GM12878 (cell line): ENCODE measurements at regions not wholly inside any gene's neighbourhood (a gene's known extent, or its start where the extent isn't known, plus 50 kb on each side); places are given as distances from the start of the nearest gene placed in this dataset.

ENCODE experiments used
- ATAC-seq: fragments of 200-7000 bp; cut with Tn5 transposase; 3 replicates; pipeline ENCODE4 v1.9.1; 2020; ENCODE audit warnings: mild to moderate bottlenecking, moderate library complexity
- BruUV-seq: library from RNA; stranded (reverse); fragments of 400-500 nt; replicated peaks from 2 replicates; lab custom pipeline; 2021; lab: Mats Ljungman, UMichigan
- CTCF ChIA-PET: fragments of 300-600 bp; sonication (Branson Sonifier 250); formaldehyde crosslinking; extraction: SDS; loops from one replicate; lab custom pipeline; 2021; ENCODE audit warnings: inconsistent platforms; lab: Yijun Ruan, JAX
- POLR2A ChIA-PET: fragments of 350-600 bp; formaldehyde crosslinking; extraction: SDS; loops from one replicate; lab custom pipeline; 2021; ENCODE audit warnings: inconsistent platforms; lab: Charles Lee
- RAD21 ChIA-PET: fragments of 300-600 bp; sonication (Branson Sonifier 250); formaldehyde crosslinking; loops from one replicate; lab custom pipeline; 2023; ENCODE audit warnings: antibody characterized with exemption; ENCODE audit not compliant: unreplicated experiment; lab: Charles Lee
- SMC1A ChIA-PET: fragments of 300-600 bp; sonication (Branson Sonifier 250); formaldehyde crosslinking; loops from one replicate; lab custom pipeline; 2023; ENCODE audit not compliant: unreplicated experiment, uncharacterized antibody; lab: Charles Lee
- DNase-seq: peaks from one replicate; pipeline ENCODE4 v3.0.0-alpha.2; 2011; ENCODE audit warnings: low read depth, low spot score
- FAIRE-seq: peaks from 3 replicates; lab custom pipeline; 2011; peaks lifted over from hg19 to GRCh38; lab: Jason Lieb, UNC
- H2AFZ ChIP-seq: 2 replicates; pipeline ENCODE4 v1.6.0; 2011; ENCODE audit warnings: low read depth, low read length, control low read depth; ENCODE audit not compliant: control insufficient read depth
- H3K27ac ChIP-seq: 2 replicates; pipeline ENCODE4 v1.5.1; 2011; ENCODE audit warnings: control low read depth; ENCODE audit not compliant: control insufficient read depth, insufficient read depth
- H3K27me3 ChIP-seq, 2 experiments: replicated peaks in 1 of 2; 2 replicates each; pipeline versions ENCODE4 v1.6.0 to v1.6.1; 2011; ENCODE audit warnings: low read length in 1 of 2; ENCODE audit not compliant: control insufficient read depth in 2 of 2, insufficient read depth in 2 of 2
- H3K36me3 ChIP-seq, 2 experiments: 2 replicates each; pipeline ENCODE4 v1.5.1; 2011; ENCODE audit warnings: low read length in 1 of 2; ENCODE audit not compliant: control insufficient read depth in 2 of 2, insufficient read depth in 2 of 2
- H3K4me1 ChIP-seq: 2 replicates; pipeline ENCODE4 v1.6.1; 2011; ENCODE audit warnings: mild to moderate bottlenecking, low read length, moderate library complexity, mixed read lengths; ENCODE audit not compliant: control insufficient read depth, insufficient read depth
- H3K4me2 ChIP-seq: 2 replicates; pipeline ENCODE4 v1.6.0; 2011; ENCODE audit warnings: control low read depth; ENCODE audit not compliant: control insufficient read depth, insufficient read depth
- H3K4me3 ChIP-seq: fragments of 200-600 bp; sonication (generic); 2 replicates; pipeline ENCODE4 v1.5.1; 2016
- H3K79me2 ChIP-seq: 2 replicates; pipeline ENCODE4 v1.6.0; 2011; ENCODE audit warnings: low read length; ENCODE audit not compliant: control insufficient read depth, insufficient read depth
- H3K9ac ChIP-seq: 2 replicates; pipeline ENCODE4 v1.8.0; 2011; ENCODE audit warnings: low read length, control low read depth, mixed read lengths; ENCODE audit not compliant: control insufficient read depth, insufficient read depth
- H3K9me3 ChIP-seq: replicated peaks from 3 replicates; pipeline ENCODE4 v1.5.1; 2011; ENCODE audit warnings: mild to moderate bottlenecking, low read length; ENCODE audit not compliant: control insufficient read depth, insufficient read depth
- H4K20me1 ChIP-seq: 2 replicates; pipeline ENCODE4 v1.6.0; 2011; ENCODE audit not compliant: control insufficient read depth, insufficient read depth
- WGBS: methylation state at CpG from one replicate; pipeline ENCODE4 v1.1.6; 2016; ENCODE audit warnings: low lambda C conversion rate; ENCODE audit not compliant: insufficient replicate concordance, insufficient coverage; ENCODE audit errors: missing lambda C conversion rate; 5-methylcytosine and 5-hydroxymethylcytosine counted together
- in situ Hi-C: fragments of 300-500 bp; cut with MboI; formaldehyde crosslinking; loops from 9 replicates; pipeline ENCODE4 v1.14.3; 2018; ENCODE audit warnings: mixed read lengths
- intact Hi-C: fragments of 100-400 bp; cut with micrococcal nuclease; formaldehyde crosslinking; loops from one replicate; pipeline ENCODE4 v1.14.2; 2022; ENCODE audit not compliant: unreplicated experiment
- TF ChIP-seq, protein P1 (sequence below): fragments of 150-350 bp; IDR thresholded peaks from 2 replicates; pipeline ENCODE4 v1.6.1; 2016; ENCODE audit warnings: low read depth, low read length

DNA sequence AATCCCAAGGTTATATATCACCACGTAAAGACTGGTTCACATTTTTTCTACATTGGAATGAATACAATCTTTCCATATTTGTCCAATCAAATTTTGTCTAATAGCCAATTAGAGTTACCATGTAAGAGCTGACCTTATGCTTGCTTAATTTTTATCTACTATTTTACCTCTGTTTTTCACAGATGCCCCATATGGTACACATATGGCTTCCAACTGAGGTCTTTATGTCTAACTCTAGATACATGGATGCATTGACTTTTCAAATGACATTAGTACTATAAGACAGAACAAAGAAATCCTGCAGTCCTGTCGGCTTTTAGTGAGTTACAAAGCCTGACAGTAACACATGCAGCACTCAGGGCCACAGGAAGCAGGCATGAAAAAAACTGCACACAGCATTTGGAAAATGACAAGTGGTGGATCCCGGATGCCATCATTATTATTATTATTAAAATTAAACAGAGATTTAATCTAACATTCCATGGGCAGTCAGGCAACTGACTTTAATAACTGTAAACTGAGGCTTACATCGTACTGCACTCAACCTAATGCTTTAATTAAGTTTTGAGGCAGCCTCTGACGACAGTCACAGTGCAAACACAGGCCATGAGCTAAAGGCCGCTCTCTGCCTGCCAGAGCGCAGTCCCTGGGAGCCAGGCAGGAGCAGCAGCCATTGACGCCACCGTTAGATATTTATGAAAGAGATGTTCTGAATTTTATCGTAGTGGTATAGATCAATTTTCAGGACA lies 113.9 kb upstream of the TMCO5A start:
- Histone ChIP-seq H3K4me1 (no peaks in the 10 kb centered on the region), H3K4me2 (no peak overlapping the region), H3K79me2 (no peaks in the 10 kb centered on the region), H3K9ac (no peak overlapping the region), H3K9me3 (no peaks in the 10 kb centered on the region), H2AFZ (no peak overlapping the region), H3K36me3 (no peaks in the 10 kb centered on the region)
- SMC1A ChIA-PET: no interaction called here
- FAIRE-seq (no peak), ATAC-seq (no peak)
- RAD21 ChIA-PET: no interaction called here
- intact Hi-C loops: no loop called here
- CTCF ChIA-PET: no interaction called here
- POLR2A ChIA-PET: no interaction called here
- BruUV-seq: no TSS peak
- WGBS: 27% methylated on average over 10 of the region's 10 CpGs
- TF ChIP-seq, protein P1, sequence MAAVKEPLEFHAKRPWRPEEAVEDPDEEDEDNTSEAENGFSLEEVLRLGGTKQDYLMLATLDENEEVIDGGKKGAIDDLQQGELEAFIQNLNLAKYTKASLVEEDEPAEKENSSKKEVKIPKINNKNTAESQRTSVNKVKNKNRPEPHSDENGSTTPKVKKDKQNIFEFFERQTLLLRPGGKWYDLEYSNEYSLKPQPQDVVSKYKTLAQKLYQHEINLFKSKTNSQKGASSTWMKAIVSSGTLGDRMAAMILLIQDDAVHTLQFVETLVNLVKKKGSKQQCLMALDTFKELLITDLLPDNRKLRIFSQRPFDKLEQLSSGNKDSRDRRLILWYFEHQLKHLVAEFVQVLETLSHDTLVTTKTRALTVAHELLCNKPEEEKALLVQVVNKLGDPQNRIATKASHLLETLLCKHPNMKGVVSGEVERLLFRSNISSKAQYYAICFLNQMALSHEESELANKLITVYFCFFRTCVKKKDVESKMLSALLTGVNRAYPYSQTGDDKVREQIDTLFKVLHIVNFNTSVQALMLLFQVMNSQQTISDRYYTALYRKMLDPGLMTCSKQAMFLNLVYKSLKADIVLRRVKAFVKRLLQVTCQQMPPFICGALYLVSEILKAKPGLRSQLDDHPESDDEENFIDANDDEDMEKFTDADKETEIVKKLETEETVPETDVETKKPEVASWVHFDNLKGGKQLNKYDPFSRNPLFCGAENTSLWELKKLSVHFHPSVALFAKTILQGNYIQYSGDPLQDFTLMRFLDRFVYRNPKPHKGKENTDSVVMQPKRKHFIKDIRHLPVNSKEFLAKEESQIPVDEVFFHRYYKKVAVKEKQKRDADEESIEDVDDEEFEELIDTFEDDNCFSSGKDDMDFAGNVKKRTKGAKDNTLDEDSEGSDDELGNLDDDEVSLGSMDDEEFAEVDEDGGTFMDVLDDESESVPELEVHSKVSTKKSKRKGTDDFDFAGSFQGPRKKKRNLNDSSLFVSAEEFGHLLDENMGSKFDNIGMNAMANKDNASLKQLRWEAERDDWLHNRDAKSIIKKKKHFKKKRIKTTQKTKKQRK: no peak
- TF ChIP-seq, all 136 proteins: peak for 0
- Histone ChIP-seq H4K20me1 (no peaks in the 10 kb centered on the region), H3K27me3 (no peaks in the 10 kb centered on the region), H3K4me3 (no peak overlapping the region), H3K27ac (no peak overlapping the region)
- no peak for DNase-seq
- in situ Hi-C loops: no loop called here
